GM21786 (cell line): ENCODE measurements at regions not wholly inside any gene's neighbourhood (a gene's known extent, or its start where the extent isn't known, plus 50 kb on each side); places are given as distances from the start of the nearest gene placed in this dataset.

ENCODE experiments used
- ATAC-seq: cut with Tn5 transposase; IDR thresholded peaks from one replicate; pipeline ENCODE4 v1.9.1; 2021; ENCODE audit not compliant: unreplicated experiment

DNA sequence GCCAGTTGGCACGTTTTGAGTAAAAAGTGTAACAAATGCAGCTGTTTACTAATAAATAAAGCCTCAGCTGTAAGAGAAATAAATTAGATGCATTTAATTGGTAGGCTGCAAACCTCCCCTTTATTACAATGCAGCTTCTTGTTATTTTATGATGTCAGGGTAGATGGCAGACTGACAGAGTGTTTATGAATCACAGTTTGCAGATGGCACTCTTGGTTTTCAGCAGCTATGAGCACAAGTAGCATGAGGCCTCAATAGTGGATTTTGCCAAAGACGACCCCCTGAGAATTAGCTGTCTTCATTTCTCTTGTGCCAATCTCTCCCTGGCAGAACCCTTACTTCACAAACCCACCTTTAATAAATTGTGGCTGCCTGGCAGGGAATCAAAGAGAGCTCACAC, 161.2 kb upstream of the C1orf87 start:
- no peak for ATAC-seq

DNA sequence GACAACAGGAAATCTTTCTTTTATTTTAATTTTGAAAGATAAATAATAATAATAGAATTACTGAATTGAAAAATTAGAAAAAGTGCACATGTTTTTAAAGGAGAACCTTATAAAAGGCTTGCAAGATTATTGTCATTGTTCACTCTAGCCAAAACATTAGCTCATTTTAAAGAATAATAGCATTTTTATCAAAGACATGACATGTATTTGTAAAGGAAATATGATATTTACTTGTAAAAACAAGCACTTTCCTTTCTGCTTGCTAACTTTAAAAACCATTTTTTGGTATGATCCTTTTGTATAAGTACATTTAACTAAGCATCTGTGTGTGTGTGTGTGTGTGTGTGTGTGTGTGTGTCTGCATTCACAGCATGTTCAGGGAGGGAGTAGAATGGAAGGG, 156.3 kb upstream of the C1orf87 start:
- no peak for ATAC-seq

DNA sequence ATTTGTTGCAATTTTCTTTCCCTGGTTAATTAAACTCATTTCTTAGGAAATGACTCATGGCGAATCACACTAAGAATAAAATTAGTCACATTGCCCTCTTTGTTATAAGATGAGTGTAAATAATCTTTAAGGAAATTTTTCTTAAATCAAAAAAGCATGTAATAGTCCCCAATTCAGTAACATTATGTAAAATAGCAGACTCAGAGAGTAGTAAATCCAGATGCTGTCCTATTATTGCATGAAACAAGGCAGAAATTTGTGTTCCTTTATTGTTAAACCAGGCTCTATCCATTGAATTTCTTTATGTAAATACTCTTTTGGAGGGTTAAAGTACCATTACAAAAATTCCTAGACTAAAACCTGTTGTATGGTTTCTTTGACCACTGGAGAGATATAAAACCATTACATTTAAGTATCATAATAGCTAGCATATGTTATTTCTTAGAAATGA, 154.5 kb upstream of the C1orf87 start:
- no peak for ATAC-seq

DNA sequence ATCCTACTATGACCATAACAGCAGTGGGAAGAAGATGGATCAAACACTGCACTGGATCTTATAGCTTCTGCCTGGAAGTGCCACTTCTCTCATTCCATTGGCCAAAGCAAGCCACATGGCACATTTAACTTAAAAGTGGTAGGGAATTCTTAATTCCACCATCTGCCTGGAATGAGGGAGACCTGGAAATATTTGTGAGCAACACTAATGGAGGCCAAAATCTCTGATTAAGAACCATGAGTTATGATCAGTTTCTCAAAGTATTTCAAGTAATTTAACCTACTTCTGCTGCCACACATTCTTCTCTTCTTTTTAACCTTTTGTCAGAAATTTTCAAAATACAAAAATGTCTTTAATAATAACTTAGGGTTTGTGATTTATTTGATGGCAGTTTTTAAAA, 154.0 kb upstream of the C1orf87 start:
- ATAC-seq: no peak

- ATAC-seq: no peak
Observed at GRCh38 chr1:60225486-60225885, 151.9 kb upstream of the C1orf87 start.

- ATAC-seq: no peak
Observed at GRCh38 chr1:60224523-60224922, 151.0 kb upstream of the C1orf87 start.

DNA sequence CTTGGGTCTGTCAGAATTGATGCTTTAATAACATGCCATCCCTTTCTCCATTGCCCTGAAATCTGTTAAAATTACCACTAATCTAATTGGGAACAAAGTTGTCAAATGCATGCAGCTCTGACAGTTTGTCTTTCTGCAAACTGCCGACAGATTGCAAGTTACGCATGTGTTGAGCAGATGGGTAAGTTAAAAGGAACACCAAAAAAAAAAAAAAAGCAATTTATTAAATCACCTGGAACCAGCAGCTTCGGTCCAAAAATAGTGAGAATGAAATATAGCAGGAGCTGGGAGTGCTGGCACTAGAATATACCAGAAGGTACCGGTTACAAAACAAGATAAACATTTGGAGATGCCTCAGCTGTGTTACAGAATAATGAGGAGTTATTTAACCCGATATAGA, 149.6 kb upstream of the C1orf87 start:
- ATAC-seq: no peak

DNA sequence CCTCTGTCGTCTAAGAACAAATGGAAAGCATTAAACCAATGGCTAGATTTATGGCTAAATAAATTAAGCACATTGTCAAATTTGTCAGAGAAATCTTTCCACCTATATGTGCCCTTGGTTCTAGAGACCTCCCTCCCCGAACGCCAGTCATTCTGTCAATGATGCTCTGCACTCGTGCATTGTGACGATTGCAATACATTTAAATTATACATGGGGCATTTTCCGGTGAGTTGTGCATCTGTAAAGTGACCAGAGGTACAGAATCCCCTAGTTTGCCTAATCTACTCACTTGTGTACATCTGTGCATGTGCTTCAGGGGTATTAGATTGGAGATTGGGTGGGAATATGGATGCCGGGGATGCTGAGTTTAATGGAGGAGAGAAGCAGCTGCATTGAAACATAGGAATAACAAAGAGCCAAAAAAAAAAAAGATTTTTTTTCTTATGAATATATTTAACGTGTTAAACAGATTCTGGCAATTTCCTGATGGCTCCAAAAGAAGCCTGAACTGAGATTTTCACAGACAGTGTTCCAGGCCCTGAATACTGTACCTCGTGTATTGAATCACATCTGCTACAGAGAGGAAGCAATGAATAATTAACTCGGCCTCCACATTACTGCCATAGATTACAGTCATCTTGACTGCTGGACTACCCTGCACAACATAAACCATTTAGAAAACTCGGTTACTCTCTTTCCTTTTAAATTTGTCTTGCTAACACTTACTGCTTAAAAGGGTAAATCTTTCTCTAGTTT, 149.0 kb upstream of the C1orf87 start:
- ATAC-seq: no peak

GRCh38 chr1:60213253-60213652, 139.7 kb upstream of the C1orf87 start:
- ATAC-seq: no peak

- no peak for ATAC-seq
Observed at GRCh38 chr1:60196026-60196425, 122.5 kb upstream of the C1orf87 start.

GRCh38 chr1:60185684-60186083, 112.1 kb upstream of the C1orf87 start:
- ATAC-seq: no peak

- ATAC-seq: no peak
Observed at GRCh38 chr1:60184521-60184920, 111.0 kb upstream of the C1orf87 start.

DNA sequence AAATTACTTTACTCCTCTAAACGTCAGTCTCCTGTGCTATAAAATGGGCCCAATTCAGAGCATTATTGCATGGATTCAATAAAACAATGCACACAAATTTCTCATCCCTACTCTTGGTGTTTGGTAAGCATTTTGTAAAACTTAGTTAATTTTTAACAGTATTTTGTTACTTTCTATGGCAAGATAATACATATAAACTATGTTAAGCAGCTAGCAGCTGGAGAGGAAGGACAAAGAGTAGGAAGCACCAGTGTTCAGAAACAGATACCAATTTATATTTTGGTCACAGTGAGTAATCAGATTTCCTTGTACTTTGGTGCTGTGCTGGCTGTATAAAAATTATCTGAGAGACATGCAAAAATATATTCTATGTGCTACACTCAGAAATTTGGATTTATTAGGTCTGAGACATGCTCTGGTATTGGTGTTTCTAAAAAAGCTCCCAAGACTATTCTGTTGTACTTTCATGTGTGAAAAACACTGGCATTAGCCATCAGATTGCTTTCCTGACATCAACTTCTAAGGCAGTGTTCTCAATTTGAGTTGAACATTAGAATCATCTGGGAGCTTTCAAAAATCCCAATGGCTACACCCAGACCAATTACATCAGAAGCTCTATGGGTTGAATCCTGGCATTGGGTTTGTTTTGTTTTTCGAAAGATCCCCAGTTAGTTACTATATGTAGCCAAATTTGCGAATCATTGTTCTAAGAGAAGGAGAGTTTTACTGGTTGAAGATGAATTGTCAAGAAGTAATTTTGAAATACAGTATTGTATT, 100.3 kb upstream of the C1orf87 start:
- no peak for ATAC-seq

DNA sequence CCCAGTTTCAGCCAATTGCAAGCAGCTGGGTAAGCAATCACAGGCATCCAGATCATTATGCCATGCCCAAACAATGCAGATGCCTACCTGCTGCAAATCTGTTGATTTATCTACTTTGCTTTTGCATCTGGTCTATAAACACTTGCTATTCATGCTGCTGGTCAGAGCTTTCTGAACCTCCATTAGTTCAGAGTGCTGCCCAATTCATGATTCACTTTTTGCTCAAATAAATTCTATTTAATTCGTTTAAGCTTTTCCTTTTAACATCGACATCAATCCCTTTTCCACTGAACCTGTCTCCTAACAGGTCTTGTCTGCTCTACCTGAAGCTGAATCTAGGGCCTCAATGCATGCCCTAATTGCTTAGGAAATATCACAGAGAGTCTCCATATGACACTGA, 99.4 kb upstream of the C1orf87 start:
- no peak for ATAC-seq

DNA sequence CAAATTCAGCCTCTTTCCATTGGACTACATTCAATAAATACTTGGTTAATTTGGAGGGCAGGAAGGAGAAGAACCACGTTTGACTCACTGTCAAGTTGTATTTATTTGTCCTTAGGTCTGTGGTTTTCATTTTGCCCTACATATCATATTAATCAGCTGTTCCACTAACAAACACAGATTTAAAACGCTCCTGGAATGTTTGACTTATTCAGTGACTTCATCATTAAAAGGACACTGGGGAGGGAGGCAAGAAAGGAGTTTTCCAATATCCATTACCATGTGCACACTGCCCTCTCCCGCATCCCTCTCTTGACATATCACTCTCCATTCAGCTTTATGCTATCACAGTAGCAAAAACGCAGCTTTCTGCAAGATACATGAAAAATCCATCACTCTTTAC, 98.2 kb upstream of the C1orf87 start:
- ATAC-seq: no peak

- ATAC-seq: no peak
Observed at GRCh38 chr1:60170709-60171108, 97.1 kb upstream of the C1orf87 start.

GRCh38 chr1:60169206-60169605, 95.6 kb upstream of the C1orf87 start:
- no peak for ATAC-seq

DNA sequence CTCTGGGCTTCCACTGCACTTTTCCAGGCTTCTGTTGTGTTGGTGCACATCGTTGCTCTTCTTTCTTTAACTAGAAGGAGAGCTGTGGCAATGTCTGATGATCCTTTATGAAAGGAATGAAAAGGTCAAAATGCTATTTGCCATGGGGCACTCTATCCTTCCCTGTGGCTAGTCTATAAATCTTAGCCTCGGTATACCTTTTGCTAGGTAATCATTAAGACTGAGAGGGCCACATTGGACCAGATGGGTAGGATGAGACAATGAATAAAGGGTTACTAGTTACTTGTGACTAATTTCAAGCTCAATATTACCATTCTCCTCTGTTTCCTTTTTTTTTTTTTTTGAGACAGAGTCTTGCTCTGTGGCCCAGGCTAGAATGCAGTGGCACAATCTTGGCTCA, 89.4 kb upstream of the C1orf87 start:
- no peak for ATAC-seq

DNA sequence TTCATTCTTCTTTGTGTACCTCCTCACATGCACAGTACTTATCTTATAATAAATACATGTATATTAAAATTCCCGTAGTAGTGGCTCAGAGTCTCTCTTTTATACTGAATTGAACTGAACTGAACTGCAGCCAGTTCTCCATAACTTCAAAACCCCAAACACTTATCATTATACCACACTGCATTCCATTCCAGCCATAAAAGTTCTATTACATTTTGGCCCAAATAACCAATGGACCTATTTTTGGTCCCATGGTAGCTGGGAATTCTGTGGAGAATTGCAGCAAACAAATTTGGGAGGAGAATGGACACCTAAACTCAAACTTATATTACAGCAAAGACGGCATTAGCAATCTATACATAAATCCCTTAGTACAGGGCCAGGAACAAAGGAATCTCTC, 86.6 kb upstream of the C1orf87 start:
- no peak for ATAC-seq

GRCh38 chr1:60156371-60156770, 82.8 kb upstream of the C1orf87 start:
- ATAC-seq: no peak

- no peak for ATAC-seq
Observed at GRCh38 chr1:60153961-60154360, 80.4 kb upstream of the C1orf87 start.

GRCh38 chr1:60152891-60153290, 79.3 kb upstream of the C1orf87 start:
- no peak for ATAC-seq
